ENCODE measurements at regions not wholly inside any gene's neighbourhood (a gene's known extent, or its start where the extent isn't known, plus 50 kb on each side); places are given as distances from the start of the nearest gene placed in this dataset.

DNA sequence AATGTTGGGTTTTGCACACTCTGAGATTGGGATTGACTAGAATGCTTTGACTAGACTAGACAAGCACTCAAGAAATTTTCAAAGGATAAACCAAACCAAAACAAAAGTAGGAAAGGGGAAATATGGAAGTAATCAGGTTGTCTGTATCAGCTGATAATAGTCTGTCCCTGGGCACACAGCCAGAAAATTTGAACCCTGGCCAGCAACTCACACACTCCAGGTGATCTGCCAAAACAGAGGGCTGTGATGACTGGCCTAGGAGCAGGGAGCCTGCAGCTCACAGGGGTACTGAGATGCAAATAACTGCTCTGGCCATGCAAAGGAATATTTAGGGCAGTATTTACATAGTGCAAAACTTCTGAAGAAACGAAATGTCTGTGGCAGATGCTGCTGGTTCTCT, 112.3 kb upstream of the SMIM23 start:
- TF ChIP-seq EZH2phosphoT487 (IDR thresholded peaks at IDR 0.05) (no peak), EZH2 (IDR thresholded peaks at IDR 0.05) (no peak)

Data from neural progenitor cell (in vitro differentiated cells).